WTC11 (cell line): ENCODE measurements at regions not wholly inside any gene's neighbourhood (a gene's known extent, or its start where the extent isn't known, plus 50 kb on each side); places are given as distances from the start of the nearest gene placed in this dataset.

Experiments
- ATAC-seq: fragments of 200-7000 bp; cut with Tn5 transposase; 2 replicates; pipeline ENCODE4 v1.10.0; 2021; ENCODE audit warnings: mild to moderate bottlenecking, moderate library complexity
- CTCF ChIA-PET: fragments of 300-600 bp; sonication (Branson Sonifier 250); formaldehyde crosslinking; loops from one replicate; lab custom pipeline; 2021; ENCODE audit warnings: antibody characterized with exemption; lab: Charles Lee
- POLR2A ChIA-PET: fragments of 350-600 bp; sonication (Branson Sonifier 250); formaldehyde crosslinking; loops from one replicate; lab custom pipeline; 2021; ENCODE audit warnings: antibody characterized with exemption; lab: Charles Lee
- DNase-seq: peaks from one replicate; pipeline ENCODE4 v3.0.0; 2021; ENCODE audit warnings: low spot score
- H3K27ac Mint-ChIP-seq: 2 replicates; pipeline ENCODE4 v1.8.0; 2021; ENCODE audit warnings: mixed read lengths
- H3K27me3 Mint-ChIP-seq: 2 replicates; pipeline ENCODE4 v1.8.0; 2021; ENCODE audit warnings: low read depth, mild to moderate bottlenecking, moderate library complexity, mixed read lengths
- H3K36me3 Mint-ChIP-seq: 2 replicates; pipeline ENCODE4 v1.8.0; 2021; ENCODE audit warnings: mixed read lengths
- H3K4me1 Mint-ChIP-seq: 2 replicates; pipeline ENCODE4 v1.8.0; 2022; ENCODE audit warnings: mixed read lengths
- H3K4me3 Mint-ChIP-seq: 2 replicates; pipeline ENCODE4 v1.8.0; 2021; ENCODE audit warnings: mild to moderate bottlenecking, moderate library complexity, mixed read lengths
- H3K9me3 Mint-ChIP-seq: 2 replicates; pipeline ENCODE4 v1.8.0; 2021; ENCODE audit warnings: mixed read lengths
- CBFB ChIP-seq: sonication (generic); formaldehyde crosslinking; IDR thresholded peaks from 2 replicates; pipeline ENCODE4 v1.8.1; 2022; ENCODE audit warnings: mild to moderate bottlenecking, low read depth, missing genetic modification reagents
- CREB1 ChIP-seq: sonication (generic); formaldehyde crosslinking; IDR thresholded peaks from 2 replicates; pipeline ENCODE4 v1.8.0; 2023; ENCODE audit warnings: mild to moderate bottlenecking, missing genetic modification reagents
- ELF4 ChIP-seq: sonication (generic); formaldehyde crosslinking; IDR thresholded peaks from 2 replicates; pipeline ENCODE4 v1.8.1; 2022; ENCODE audit warnings: low read depth, mild to moderate bottlenecking, moderate library complexity, missing genetic modification reagents
- ESRRA ChIP-seq: sonication (generic); formaldehyde crosslinking; IDR thresholded peaks from 2 replicates; pipeline ENCODE4 v1.8.1; 2022; ENCODE audit warnings: mild to moderate bottlenecking, missing genetic modification reagents, borderline replicate concordance
- JAZF1 ChIP-seq: fragments of 250-450 bp; sonication (Bioruptor Pico); IDR thresholded peaks from 2 replicates; pipeline ENCODE4 v1.9.0; 2021; ENCODE audit warnings: moderate library complexity, mild to moderate bottlenecking, inconsistent platforms
- RORB ChIP-seq: fragments of 250-450 bp; sonication (Bioruptor Pico); IDR thresholded peaks from 2 replicates; pipeline ENCODE4 v1.9.0; 2021; ENCODE audit warnings: mild to moderate bottlenecking
- SMAD4 ChIP-seq: sonication (generic); formaldehyde crosslinking; IDR thresholded peaks from 2 replicates; pipeline ENCODE4 v1.8.0; 2022; ENCODE audit warnings: mild to moderate bottlenecking, missing genetic modification reagents
- ZNF423 ChIP-seq: fragments of 250-450 bp; sonication (Bioruptor Pico); IDR thresholded peaks from 2 replicates; pipeline ENCODE4 v2.1.2; 2022; ENCODE audit warnings: mild to moderate bottlenecking, moderate library complexity
- ZNF671 ChIP-seq: fragments of 250-450 bp; sonication (Bioruptor Pico); IDR thresholded peaks from 2 replicates; pipeline ENCODE4 v1.8.0; 2021; ENCODE audit warnings: mild to moderate bottlenecking
- TF ChIP-seq, protein P1 (sequence below): sonication (generic); formaldehyde crosslinking; IDR thresholded peaks from 2 replicates; pipeline ENCODE4 v1.8.0; 2022; ENCODE audit warnings: mild to moderate bottlenecking, missing genetic modification reagents
- TF ChIP-seq, protein P2 (sequence below): sonication (generic); formaldehyde crosslinking; IDR thresholded peaks from 2 replicates; pipeline ENCODE4 v1.8.1; 2023; ENCODE audit warnings: mild to moderate bottlenecking, moderate library complexity, missing genetic modification reagents
- TF ChIP-seq, protein P3 (sequence below): sonication (generic); formaldehyde crosslinking; IDR thresholded peaks from 2 replicates; pipeline ENCODE4 v1.8.0; 2022; ENCODE audit warnings: mild to moderate bottlenecking, missing genetic modification reagents
- TF ChIP-seq, protein P4 (sequence below): sonication (generic); formaldehyde crosslinking; IDR thresholded peaks from 2 replicates; pipeline ENCODE4 v1.8.0; 2022; ENCODE audit warnings: mild to moderate bottlenecking, missing genetic modification reagents
- TF ChIP-seq, protein P5 (sequence below): sonication (generic); formaldehyde crosslinking; IDR thresholded peaks from 2 replicates; pipeline ENCODE4 v1.8.1; 2023; ENCODE audit warnings: mild to moderate bottlenecking, missing genetic modification reagents
- TF ChIP-seq, protein P6 (sequence below): sonication (generic); formaldehyde crosslinking; IDR thresholded peaks from 2 replicates; pipeline ENCODE4 v1.8.0; 2023; ENCODE audit warnings: missing genetic modification reagents, mild to moderate bottlenecking, borderline replicate concordance
- TF ChIP-seq, protein P7 (sequence below): sonication (generic); formaldehyde crosslinking; conservative IDR thresholded peaks from 2 replicates; pipeline ENCODE4 v1.8.1; 2022; ENCODE audit warnings: mild to moderate bottlenecking, missing genetic modification reagents
- TF ChIP-seq, protein P8 (sequence below): fragments of 200-600 bp; IDR thresholded peaks from 2 replicates; pipeline ENCODE4 v1.8.0; 2022; ENCODE audit warnings: antibody characterized with exemption
- TF ChIP-seq, protein P9 (sequence below): sonication (generic); formaldehyde crosslinking; IDR thresholded peaks from 2 replicates; pipeline ENCODE4 v1.8.1; 2022; ENCODE audit warnings: mild to moderate bottlenecking, missing genetic modification reagents, moderate library complexity, borderline replicate concordance

DNA sequence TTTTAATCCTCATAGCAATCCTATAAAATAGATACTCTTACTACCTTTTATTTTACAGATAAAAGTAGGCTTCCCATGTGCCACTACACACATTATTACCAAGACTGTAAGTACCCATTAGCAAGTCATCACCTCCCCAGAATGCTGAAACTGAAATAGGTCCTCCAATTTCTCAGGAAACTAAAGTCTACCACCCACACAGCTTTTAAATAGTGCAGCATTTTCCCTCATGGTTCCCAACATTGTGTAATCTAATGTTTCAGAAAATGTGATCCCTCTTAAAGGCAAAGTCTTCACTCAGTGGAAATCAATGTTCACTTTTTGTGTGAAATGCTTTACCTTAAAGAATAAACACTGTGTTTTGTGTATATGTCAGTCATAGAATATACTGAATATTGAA lies 356.5 kb downstream of the GPATCH2 start:
- Mint-ChIP-seq H3K4me3 (no peak overlapping the region), H3K4me1 (0 out of 2 replicates have a peak, but pooled peaks cover 7% of the 10 kb centered on the region), H3K27me3 (no peaks in the 10 kb centered on the region; the same call in 1 of the 2 replicates), H3K9me3 (no peaks in the 10 kb centered on the region), H3K27ac (no peak overlapping the region), H3K36me3 (no peaks in the 10 kb centered on the region)
- CTCF ChIA-PET = no interaction called here
- POLR2A ChIA-PET = no interaction called here
- ATAC-seq = no peak
- no peak for DNase-seq
- TF ChIP-seq SMAD4 (CRISPR knock-in tag) = no peak
- TF ChIP-seq, protein P1, sequence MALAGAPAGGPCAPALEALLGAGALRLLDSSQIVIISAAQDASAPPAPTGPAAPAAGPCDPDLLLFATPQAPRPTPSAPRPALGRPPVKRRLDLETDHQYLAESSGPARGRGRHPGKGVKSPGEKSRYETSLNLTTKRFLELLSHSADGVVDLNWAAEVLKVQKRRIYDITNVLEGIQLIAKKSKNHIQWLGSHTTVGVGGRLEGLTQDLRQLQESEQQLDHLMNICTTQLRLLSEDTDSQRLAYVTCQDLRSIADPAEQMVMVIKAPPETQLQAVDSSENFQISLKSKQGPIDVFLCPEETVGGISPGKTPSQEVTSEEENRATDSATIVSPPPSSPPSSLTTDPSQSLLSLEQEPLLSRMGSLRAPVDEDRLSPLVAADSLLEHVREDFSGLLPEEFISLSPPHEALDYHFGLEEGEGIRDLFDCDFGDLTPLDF = no peak
- TF ChIP-seq, protein P2, sequence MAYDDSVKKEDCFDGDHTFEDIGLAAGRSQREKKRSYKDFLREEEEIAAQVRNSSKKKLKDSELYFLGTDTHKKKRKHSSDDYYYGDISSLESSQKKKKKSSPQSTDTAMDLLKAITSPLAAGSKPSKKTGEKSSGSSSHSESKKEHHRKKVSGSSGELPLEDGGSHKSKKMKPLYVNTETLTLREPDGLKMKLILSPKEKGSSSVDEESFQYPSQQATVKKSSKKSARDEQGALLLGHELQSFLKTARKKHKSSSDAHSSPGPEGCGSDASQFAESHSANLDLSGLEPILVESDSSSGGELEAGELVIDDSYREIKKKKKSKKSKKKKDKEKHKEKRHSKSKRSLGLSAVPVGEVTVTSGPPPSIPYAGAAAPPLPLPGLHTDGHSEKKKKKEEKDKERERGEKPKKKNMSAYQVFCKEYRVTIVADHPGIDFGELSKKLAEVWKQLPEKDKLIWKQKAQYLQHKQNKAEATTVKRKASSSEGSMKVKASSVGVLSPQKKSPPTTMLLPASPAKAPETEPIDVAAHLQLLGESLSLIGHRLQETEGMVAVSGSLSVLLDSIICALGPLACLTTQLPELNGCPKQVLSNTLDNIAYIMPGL (CRISPR knock-in tag) = no peak
- TF ChIP-seq, protein P3, sequence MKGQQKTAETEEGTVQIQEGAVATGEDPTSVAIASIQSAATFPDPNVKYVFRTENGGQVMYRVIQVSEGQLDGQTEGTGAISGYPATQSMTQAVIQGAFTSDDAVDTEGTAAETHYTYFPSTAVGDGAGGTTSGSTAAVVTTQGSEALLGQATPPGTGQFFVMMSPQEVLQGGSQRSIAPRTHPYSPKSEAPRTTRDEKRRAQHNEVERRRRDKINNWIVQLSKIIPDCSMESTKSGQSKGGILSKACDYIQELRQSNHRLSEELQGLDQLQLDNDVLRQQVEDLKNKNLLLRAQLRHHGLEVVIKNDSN (CRISPR knock-in tag) = no peak
- TF ChIP-seq, protein P4, sequence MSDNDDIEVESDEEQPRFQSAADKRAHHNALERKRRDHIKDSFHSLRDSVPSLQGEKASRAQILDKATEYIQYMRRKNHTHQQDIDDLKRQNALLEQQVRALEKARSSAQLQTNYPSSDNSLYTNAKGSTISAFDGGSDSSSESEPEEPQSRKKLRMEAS (CRISPR knock-in tag) = no peak
- no peak for TF ChIP-seq CBFB (CRISPR knock-in tag)
- TF ChIP-seq, protein P5, sequence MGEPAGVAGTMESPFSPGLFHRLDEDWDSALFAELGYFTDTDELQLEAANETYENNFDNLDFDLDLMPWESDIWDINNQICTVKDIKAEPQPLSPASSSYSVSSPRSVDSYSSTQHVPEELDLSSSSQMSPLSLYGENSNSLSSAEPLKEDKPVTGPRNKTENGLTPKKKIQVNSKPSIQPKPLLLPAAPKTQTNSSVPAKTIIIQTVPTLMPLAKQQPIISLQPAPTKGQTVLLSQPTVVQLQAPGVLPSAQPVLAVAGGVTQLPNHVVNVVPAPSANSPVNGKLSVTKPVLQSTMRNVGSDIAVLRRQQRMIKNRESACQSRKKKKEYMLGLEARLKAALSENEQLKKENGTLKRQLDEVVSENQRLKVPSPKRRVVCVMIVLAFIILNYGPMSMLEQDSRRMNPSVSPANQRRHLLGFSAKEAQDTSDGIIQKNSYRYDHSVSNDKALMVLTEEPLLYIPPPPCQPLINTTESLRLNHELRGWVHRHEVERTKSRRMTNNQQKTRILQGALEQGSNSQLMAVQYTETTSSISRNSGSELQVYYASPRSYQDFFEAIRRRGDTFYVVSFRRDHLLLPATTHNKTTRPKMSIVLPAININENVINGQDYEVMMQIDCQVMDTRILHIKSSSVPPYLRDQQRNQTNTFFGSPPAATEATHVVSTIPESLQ = no peak
- TF ChIP-seq, protein P6, sequence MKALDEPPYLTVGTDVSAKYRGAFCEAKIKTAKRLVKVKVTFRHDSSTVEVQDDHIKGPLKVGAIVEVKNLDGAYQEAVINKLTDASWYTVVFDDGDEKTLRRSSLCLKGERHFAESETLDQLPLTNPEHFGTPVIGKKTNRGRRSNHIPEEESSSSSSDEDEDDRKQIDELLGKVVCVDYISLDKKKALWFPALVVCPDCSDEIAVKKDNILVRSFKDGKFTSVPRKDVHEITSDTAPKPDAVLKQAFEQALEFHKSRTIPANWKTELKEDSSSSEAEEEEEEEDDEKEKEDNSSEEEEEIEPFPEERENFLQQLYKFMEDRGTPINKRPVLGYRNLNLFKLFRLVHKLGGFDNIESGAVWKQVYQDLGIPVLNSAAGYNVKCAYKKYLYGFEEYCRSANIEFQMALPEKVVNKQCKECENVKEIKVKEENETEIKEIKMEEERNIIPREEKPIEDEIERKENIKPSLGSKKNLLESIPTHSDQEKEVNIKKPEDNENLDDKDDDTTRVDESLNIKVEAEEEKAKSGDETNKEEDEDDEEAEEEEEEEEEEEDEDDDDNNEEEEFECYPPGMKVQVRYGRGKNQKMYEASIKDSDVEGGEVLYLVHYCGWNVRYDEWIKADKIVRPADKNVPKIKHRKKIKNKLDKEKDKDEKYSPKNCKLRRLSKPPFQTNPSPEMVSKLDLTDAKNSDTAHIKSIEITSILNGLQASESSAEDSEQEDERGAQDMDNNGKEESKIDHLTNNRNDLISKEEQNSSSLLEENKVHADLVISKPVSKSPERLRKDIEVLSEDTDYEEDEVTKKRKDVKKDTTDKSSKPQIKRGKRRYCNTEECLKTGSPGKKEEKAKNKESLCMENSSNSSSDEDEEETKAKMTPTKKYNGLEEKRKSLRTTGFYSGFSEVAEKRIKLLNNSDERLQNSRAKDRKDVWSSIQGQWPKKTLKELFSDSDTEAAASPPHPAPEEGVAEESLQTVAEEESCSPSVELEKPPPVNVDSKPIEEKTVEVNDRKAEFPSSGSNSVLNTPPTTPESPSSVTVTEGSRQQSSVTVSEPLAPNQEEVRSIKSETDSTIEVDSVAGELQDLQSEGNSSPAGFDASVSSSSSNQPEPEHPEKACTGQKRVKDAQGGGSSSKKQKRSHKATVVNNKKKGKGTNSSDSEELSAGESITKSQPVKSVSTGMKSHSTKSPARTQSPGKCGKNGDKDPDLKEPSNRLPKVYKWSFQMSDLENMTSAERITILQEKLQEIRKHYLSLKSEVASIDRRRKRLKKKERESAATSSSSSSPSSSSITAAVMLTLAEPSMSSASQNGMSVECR (CRISPR knock-in tag) = no peak
- TF ChIP-seq CREB1 (CRISPR knock-in tag) = no peak
- TF ChIP-seq ZNF423 (CRISPR knock-in tag) = no peak
- TF ChIP-seq RORB (CRISPR knock-in tag) = no peak
- TF ChIP-seq ESRRA (CRISPR knock-in tag) = no peak
- TF ChIP-seq ELF4 (CRISPR knock-in tag) = no peak
- TF ChIP-seq, protein P7, sequence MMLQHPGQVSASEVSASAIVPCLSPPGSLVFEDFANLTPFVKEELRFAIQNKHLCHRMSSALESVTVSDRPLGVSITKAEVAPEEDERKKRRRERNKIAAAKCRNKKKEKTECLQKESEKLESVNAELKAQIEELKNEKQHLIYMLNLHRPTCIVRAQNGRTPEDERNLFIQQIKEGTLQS = no peak
- no peak for TF ChIP-seq ZNF671 (CRISPR knock-in tag)
- TF ChIP-seq, protein P8, sequence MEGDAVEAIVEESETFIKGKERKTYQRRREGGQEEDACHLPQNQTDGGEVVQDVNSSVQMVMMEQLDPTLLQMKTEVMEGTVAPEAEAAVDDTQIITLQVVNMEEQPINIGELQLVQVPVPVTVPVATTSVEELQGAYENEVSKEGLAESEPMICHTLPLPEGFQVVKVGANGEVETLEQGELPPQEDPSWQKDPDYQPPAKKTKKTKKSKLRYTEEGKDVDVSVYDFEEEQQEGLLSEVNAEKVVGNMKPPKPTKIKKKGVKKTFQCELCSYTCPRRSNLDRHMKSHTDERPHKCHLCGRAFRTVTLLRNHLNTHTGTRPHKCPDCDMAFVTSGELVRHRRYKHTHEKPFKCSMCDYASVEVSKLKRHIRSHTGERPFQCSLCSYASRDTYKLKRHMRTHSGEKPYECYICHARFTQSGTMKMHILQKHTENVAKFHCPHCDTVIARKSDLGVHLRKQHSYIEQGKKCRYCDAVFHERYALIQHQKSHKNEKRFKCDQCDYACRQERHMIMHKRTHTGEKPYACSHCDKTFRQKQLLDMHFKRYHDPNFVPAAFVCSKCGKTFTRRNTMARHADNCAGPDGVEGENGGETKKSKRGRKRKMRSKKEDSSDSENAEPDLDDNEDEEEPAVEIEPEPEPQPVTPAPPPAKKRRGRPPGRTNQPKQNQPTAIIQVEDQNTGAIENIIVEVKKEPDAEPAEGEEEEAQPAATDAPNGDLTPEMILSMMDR = no peak
- TF ChIP-seq JAZF1 (CRISPR knock-in tag) = no peak
- TF ChIP-seq, protein P9, sequence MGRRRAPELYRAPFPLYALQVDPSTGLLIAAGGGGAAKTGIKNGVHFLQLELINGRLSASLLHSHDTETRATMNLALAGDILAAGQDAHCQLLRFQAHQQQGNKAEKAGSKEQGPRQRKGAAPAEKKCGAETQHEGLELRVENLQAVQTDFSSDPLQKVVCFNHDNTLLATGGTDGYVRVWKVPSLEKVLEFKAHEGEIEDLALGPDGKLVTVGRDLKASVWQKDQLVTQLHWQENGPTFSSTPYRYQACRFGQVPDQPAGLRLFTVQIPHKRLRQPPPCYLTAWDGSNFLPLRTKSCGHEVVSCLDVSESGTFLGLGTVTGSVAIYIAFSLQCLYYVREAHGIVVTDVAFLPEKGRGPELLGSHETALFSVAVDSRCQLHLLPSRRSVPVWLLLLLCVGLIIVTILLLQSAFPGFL (CRISPR knock-in tag) = no peak
